Neural progenitor cell (in vitro differentiated cells): ENCODE measurements at regions not wholly inside any gene's neighbourhood (a gene's known extent, or its start where the extent isn't known, plus 50 kb on each side); places are given as distances from the start of the nearest gene placed in this dataset.

Experiments
- EZH2phosphoT487 ChIP-seq: fragments of 200-600 bp; sonication (generic); IDR thresholded peaks from 2 replicates; pipeline ENCODE4 v1.6.1; 2017; ENCODE audit warnings: antibody characterized with exemption
- TF ChIP-seq, protein P1 (sequence below): fragments of 200-600 bp; sonication (generic); IDR thresholded peaks from 2 replicates; pipeline ENCODE4 v1.5.1; 2017; ENCODE audit warnings: antibody characterized with exemption, mild to moderate bottlenecking

DNA sequence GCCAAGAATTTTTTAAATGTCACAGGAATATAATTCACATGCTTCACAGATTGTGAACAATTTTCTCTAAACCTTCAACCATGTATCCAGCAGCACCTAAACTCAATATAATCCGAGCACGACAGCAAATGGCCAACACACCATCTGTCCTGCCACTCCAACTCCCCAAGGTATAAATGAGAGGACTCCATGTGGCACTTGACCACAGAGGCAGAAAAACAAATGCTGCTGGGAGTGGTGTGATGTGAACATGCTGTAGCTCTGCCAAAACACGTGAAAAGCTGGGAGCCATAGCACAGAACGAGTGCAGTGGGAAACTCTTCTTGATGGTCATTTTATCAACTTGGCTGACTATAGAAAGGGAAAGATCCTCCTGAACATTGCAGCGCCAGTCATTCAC is 70.9 kb downstream of the LLPH start:
- TF ChIP-seq, protein P1, sequence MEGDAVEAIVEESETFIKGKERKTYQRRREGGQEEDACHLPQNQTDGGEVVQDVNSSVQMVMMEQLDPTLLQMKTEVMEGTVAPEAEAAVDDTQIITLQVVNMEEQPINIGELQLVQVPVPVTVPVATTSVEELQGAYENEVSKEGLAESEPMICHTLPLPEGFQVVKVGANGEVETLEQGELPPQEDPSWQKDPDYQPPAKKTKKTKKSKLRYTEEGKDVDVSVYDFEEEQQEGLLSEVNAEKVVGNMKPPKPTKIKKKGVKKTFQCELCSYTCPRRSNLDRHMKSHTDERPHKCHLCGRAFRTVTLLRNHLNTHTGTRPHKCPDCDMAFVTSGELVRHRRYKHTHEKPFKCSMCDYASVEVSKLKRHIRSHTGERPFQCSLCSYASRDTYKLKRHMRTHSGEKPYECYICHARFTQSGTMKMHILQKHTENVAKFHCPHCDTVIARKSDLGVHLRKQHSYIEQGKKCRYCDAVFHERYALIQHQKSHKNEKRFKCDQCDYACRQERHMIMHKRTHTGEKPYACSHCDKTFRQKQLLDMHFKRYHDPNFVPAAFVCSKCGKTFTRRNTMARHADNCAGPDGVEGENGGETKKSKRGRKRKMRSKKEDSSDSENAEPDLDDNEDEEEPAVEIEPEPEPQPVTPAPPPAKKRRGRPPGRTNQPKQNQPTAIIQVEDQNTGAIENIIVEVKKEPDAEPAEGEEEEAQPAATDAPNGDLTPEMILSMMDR = no peak
- TF ChIP-seq EZH2phosphoT487 = no peak
